Stimulated activated CD4-positive, alpha-beta T cell treated with anti-CD3 and anti-CD28 coated beads, Interleukin-2, amount 100 ng/mL, for 48 hours (primary cell): ENCODE measurements at regions not wholly inside any gene's neighbourhood (a gene's known extent, or its start where the extent isn't known, plus 50 kb on each side); places are given as distances from the start of the nearest gene placed in this dataset.
"Not testable (repeated sequence)": the region's sequence is repeated elsewhere in the genome, so short reads cannot be mapped to it uniquely, and the experiment has no call there.

Experiments
- DNase-seq, 2 donors: peaks; one replicate each; pipeline ENCODE4 v3.0.0-alpha.2; 2020

GRCh38 chr3:20810555-20810954 lies 624.5 kb upstream of the SGO1 start:
- no peak for DNase-seq

DNA sequence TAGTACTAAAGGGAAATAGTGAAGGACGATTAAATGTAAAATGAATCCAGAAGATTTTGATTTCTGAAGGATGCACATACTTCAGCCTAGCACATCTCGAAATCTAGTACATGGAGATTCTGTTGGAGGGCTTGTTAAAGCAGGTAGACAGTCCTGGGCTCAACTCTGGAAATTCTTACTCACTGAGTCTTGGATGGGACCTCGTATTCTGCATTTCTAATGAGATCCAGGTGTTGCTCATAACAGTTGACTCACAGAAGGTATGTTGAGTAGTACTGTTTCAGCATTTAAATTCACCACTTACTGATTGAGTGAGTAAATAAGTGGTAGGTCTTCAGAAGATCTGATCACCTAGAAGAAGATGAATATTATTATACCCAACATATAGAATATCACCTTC lies 623.4 kb upstream of the SGO1 start:
- DNase-seq: no peak

DNA sequence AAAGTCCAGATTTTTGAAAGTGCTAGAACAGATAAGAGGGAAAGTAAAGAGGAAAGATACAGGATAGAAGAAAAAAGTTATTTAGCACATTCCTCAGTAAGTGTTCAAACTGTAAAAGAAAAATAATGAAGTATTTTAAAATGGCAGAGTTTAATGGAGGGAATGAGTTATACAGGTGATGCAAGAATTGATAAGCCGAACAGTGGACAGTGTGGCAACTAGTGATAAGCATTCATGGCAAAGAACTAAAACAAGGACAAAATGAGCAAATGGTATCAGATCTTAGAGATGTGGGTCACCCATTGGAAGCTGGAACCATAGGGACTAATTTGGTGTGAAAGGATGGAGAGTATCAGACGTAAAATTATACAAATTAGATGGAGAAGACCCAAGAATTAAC lies 622.9 kb upstream of the SGO1 start:
- DNase-seq: no peak

- DNase-seq: no peak
Observed at GRCh38 chr3:20798666-20799065, 612.7 kb upstream of the SGO1 start.

- no peak for DNase-seq
Observed at GRCh38 chr3:20787005-20787404, 601.0 kb upstream of the SGO1 start.

DNA sequence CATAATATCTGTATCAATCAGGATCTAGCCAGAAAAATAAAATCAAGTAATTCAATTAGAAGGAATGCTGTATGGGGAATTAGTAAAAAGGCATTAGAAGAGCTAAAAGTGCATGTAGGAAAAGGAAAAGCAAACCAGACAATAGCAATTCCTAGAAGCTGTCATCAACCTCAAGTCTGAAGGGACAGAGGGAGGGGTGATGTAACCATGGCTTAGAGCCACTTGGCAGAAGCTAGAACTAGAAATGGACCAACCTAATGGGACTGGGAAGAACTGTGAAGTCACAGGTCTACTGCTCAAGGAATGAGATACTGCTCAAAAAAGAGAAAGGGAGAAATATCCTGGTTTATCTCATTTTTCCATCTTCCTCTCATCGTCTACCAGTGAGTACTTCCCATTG lies 590.7 kb upstream of the SGO1 start:
- DNase-seq: no peak

- DNase-seq: no peak
Observed at GRCh38 chr3:20776286-20776685, 590.3 kb upstream of the SGO1 start.

- no peak for DNase-seq
Observed at GRCh38 chr3:20773320-20773984, 587.4 kb upstream of the SGO1 start.

GRCh38 chr3:20772869-20773268 lies 586.9 kb upstream of the SGO1 start:
- DNase-seq: no peak

GRCh38 chr3:20769430-20769829 lies 583.4 kb upstream of the SGO1 start:
- no peak for DNase-seq

GRCh38 chr3:20760981-20761380 lies 575.0 kb upstream of the SGO1 start:
- no peak for DNase-seq

GRCh38 chr3:20752416-20752815 lies 566.4 kb upstream of the SGO1 start:
- DNase-seq: no peak

DNA sequence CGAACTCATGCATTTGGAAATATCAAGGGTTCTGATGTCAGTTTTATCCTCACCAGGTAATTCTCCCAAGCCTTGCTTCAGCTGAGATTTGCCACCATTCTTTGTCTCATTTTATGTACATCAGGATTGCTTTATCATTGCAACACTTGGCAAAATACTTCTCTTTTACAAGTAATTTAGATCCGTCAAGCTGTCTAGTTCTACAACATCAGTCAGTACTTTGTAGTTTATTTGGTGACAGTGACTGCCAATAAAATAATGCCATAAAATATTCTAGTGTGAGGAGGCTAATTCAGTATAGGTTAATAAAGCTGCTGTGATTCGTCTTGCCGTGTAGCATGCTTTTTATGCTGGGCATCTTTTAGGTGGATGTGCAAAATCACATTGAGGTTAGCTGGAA lies 565.3 kb upstream of the SGO1 start:
- no peak for DNase-seq

DNA sequence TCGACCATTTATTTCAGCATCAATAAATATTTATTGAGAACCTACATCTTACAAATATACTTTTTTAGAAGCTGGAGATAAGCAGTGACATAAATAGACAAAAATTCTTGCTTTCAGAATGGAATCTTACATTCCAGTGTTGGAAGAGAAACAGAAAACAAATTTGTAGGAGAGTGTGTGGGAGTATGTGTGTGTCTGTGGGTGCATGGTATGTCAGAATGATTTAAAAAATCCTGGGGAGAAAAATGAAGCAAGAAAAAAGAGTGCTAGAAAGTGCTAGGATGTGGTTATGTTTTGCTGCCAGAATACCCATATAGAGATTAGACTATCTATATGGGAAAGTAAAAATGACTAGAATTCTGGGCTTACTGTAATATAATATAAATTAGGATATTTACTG lies 561.7 kb upstream of the SGO1 start:
- DNase-seq: no peak

DNA sequence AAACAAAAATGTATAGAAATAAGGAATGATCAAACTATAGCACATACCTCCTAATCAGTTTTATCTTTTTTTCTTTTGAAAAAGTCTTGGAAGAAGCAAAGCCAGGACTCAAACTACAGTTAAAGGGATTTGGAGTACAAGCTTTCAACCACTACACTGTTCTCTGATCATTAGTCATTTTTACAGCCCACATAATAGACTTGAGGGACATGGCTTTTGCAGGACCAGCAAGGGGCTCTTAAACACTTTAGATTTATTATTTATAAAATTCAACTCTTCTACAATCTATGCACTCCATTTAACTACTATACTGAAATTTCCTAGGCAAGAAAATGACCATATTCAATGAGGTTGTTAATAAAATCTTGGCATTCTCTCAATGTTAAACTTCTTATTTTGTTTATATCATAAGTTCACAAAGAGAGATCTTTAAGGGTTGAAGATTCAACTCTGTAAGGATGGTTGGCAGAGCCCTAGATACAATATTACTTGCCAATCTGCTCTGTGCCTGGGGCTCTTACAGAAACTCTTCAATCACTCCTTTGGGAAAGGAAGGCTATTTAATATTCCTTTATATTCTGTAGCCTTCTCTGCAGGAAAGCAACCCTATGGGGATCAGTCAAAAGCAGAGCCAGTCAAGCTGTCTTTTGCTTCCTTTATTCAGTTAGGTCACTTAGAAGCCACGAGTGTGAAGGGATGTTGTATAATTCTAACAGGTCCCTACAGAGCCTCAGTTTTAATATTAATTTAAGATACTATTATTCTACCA lies 557.7 kb upstream of the SGO1 start:
- DNase-seq: no peak

DNA sequence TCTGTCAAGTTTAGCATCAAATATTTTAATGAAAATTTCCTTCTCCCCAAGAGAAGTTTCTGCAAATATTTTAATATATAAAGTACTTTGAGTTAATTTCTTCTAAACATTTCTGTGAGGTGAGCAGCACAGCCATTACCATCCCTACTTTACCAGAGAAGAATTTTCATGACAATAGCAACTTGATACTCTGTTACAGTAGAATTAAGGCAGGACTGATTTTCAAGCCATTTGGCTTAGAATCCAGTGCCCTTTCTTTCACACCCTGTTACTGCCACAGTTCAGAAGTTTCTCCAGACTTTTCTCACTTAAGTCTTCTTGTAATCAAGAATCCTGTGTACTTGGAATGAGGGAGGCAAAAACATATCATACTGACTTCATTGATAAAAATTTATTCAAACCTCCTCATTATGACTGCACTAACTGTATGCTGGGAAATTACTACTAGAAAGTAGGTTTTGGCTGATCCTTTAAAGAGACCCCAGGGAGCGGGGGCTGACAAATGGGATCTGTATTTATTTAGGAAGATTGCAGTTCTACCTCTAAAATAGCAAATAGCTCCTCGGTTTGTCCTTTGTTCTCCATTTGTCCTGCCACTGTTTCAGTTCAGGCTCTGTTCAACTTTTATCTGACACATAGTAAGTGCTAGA lies 557.0 kb upstream of the SGO1 start:
- no peak for DNase-seq

DNA sequence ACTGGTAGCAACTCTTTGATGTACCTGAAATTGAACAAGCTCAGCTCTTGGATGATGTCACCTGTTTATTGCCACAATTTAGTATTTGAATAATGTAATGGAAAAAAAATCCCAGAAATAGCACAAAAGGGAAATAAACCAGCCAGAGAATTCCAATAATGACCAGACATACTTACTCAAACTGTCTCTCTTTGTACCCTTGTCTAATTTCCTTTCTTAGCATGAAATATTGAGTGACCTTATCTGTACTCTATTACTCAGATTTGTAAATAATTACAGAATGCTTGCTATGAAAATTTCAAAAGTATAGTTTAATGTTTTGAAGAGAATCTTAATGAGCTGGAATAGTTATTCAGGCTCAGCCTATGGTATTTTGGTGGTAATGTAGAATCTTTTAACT lies 555.4 kb upstream of the SGO1 start:
- no peak for DNase-seq

GRCh38 chr3:20739814-20740213 lies 553.8 kb upstream of the SGO1 start:
- no peak for DNase-seq

- DNase-seq: no peak
Observed at GRCh38 chr3:20736287-20736852, 550.4 kb upstream of the SGO1 start.

DNA sequence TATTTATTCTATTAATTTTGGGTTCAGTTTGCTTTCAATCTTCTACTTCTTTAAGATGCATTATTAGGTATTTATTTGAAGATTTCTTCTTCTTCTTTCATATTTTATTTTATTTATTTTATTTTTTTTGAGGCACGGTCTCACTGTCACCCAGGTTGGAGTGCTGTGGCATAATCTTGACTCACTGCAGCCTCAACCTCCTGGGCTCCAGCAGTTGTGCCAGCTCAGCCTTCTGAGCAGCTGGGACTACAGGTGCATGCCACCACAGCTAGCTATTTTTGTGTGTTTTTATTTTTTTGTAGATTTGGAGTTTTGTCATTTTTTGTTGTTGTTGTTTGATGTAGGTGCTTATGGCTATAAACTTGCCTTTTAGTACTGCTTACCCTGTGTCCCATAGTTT lies 543.2 kb upstream of the SGO1 start:
- no peak for DNase-seq

- no peak for DNase-seq
Observed at GRCh38 chr3:20726786-20727185, 540.8 kb upstream of the SGO1 start.

DNA sequence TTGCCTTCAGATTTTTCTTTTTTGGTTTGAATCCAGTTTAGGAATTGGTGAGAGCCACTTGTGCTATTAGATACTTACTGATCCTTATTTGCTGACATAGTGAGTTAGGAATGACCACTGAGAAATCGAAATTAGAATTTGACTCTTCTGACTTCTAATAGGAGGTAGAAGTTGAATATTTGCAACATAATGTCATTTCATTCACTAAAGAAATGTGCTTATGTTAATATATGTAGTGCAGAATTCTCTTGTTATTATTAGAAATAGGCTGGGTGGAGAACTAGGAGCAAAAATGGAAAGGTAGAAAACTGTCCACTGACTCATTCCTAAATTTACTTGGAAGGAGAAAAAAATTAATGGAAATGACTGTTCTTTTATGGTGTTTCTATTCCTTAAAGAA lies 538.2 kb upstream of the SGO1 start:
- no peak for DNase-seq

GRCh38 chr3:20716425-20716824 lies 530.4 kb upstream of the SGO1 start:
- DNase-seq: not testable (repeated sequence)

DNA sequence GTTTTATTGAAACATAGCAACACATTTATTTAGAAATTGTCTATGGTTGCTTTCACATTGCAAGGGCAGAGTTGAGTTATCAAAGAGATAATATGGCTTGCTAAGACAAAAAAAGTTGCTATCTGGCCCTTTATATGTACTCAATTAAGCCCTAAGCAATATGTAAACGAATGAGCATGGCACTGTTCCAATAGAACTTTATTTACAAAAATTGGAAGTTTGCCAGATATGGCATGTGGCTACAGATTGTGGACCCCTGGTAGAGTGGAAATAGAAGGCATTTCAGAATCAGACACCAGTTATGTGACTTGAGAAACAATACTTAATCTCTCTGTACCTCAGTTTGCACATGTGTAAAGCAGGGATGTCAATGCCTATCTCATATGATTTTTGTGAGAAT lies 515.6 kb upstream of the SGO1 start:
- DNase-seq: no peak
